HEK293 (cell line): ENCODE measurements at regions not wholly inside any gene's neighbourhood (a gene's known extent, or its start where the extent isn't known, plus 50 kb on each side); places are given as distances from the start of the nearest gene placed in this dataset.

ENCODE experiments used
- KLF10 ChIP-seq: fragments of 450-650 bp; IDR thresholded peaks from 2 replicates; pipeline ENCODE4 v1.5.1; 2018; ENCODE audit warnings: missing biosample characterization, mild to moderate bottlenecking, missing genetic modification characterization
- PRDM6 ChIP-seq: fragments of 450-650 bp; formaldehyde crosslinking; IDR thresholded peaks from 2 replicates; pipeline ENCODE4 v1.5.1; 2017; ENCODE audit warnings: missing biosample characterization, missing genetic modification characterization
- SP2 ChIP-seq: fragments of 450-650 bp; formaldehyde crosslinking; IDR thresholded peaks from 2 replicates; pipeline ENCODE4 v1.5.1; 2016; ENCODE audit warnings: missing biosample characterization, missing genetic modification characterization
- ZBTB26 ChIP-seq: fragments of 450-650 bp; formaldehyde crosslinking; optimal IDR thresholded peaks from 2 replicates; pipeline ENCODE3; 2016; ENCODE audit warnings: missing biosample characterization, mild to moderate bottlenecking, missing genetic modification characterization

DNA sequence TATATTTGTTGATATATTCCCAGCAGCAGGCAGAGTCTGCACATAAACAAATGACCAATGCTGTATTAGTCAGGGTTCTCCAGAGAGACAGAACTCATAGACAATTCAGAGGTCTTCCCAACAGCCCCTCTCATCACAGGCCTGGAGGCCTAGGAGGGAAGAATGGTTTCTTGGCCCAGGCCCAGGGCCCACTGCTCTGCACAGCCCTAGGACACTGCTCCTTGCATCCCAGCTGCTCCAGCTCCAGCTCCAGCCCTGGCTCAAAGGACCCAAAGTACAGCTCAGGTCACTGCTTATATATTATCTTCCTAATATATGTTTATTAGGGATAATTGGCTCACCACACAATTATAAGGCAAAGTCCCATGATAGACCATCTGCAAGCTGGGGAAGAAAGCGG lies 749.9 kb downstream of the KCNJ2 start:
- no peak for TF ChIP-seq ZBTB26 (tag by site-specific recombination)
- TF ChIP-seq PRDM6 (tag by site-specific recombination), result no peak
- TF ChIP-seq KLF10 (tag by site-specific recombination), result no peak
- TF ChIP-seq SP2, result no peak
